ENCODE measurements at regions not wholly inside any gene's neighbourhood (a gene's known extent, or its start where the extent isn't known, plus 50 kb on each side); places are given as distances from the start of the nearest gene placed in this dataset.

GRCh38 chr7:13433946-13434345 is 555.5 kb downstream of the ETV1 start:
- TF ChIP-seq CTCF (IDR thresholded peaks at IDR 0.05) (no peak), EZH2 (IDR thresholded peaks at IDR 0.05; ENCODE audit: borderline replicate concordance, insufficient read depth, low read depth, low read length, poor library complexity, severe bottlenecking) (no peak)
- Histone ChIP-seq H3K4me2 (replicated peaks; ENCODE audit: low read depth, low read length, poor library complexity, severe bottlenecking) (no peak overlapping the region), H3K36me3 (replicated peaks in 1 of 2; ENCODE audit: control extremely low read depth in 1 of 2, control insufficient read depth in 1 of 2, extremely low read depth in 1 of 2, insufficient read depth in 2 of 2, low read length in 1 of 2) (no peaks in the 10 kb centered on the region), H3K27me3 (replicated peaks in 1 of 4; ENCODE audit: control extremely low read depth in 1 of 4, control insufficient read depth in 3 of 4, insufficient read depth in 4 of 4, low read length in 3 of 4) (no peaks in the 10 kb centered on the region), H3K4me1 (ENCODE audit: control insufficient read depth in 2 of 2, insufficient read depth in 2 of 2, low read length in 2 of 2) (no peaks in the 10 kb centered on the region), H3K9me3 (ENCODE audit: control extremely low read depth in 1 of 3, control insufficient read depth in 2 of 3, insufficient read depth in 1 of 3, low read length in 2 of 3) (no peaks in the 10 kb centered on the region), H3K9ac (ENCODE audit: low read length) (no peak overlapping the region), H2AFZ (ENCODE audit: insufficient read depth, low read depth, low read length, poor library complexity, severe bottlenecking) (no peak overlapping the region), H3K4me3 (ENCODE audit: control extremely low read depth in 1 of 5, extremely low read depth in 1 of 5, insufficient read depth in 1 of 5, low read depth in 2 of 5, low read length in 4 of 5) (no peak overlapping the region), H3K79me2 (ENCODE audit: control insufficient read depth, insufficient read depth, low read length) (no peaks in the 10 kb centered on the region), H4K20me1 (ENCODE audit: control insufficient read depth, insufficient read depth, low read length, poor library complexity, severe bottlenecking) (no peaks in the 10 kb centered on the region), H3K27ac (ENCODE audit: low read length in 2 of 2) (no peak overlapping the region)
- 93% methylated on average over 2 of the region's 2 CpGs for WGBS (ENCODE audit: insufficient coverage)
- no peak for DNase-seq
- intact Hi-C loops (cut with micrococcal nuclease), result no loop called here
- ATAC-seq (ENCODE audit: low read depth), result no peak
- no peak overlapping the region for H3K27ac Mint-ChIP-seq
- no peaks in the 10 kb centered on the region for H3K27me3 Mint-ChIP-seq
- H3K9me3 Mint-ChIP-seq (ENCODE audit: insufficient read depth), result peaks cover 1% of the 10 kb centered on the region
- no peaks in the 10 kb centered on the region for H3K4me1 Mint-ChIP-seq
- no peak overlapping the region for H3K4me3 Mint-ChIP-seq
- ChIA-PET POLR2A (no interaction called here), CTCF (no interaction called here)

- intact Hi-C loops (cut with micrococcal nuclease), result no loop called here
- Histone ChIP-seq H3K9me3 (ENCODE audit: control extremely low read depth in 1 of 3, control insufficient read depth in 2 of 3, insufficient read depth in 1 of 3, low read length in 2 of 3) (no peaks in the 10 kb centered on the region), H3K4me1 (ENCODE audit: control insufficient read depth in 2 of 2, insufficient read depth in 2 of 2, low read length in 2 of 2) (no peaks in the 10 kb centered on the region), H4K20me1 (ENCODE audit: control insufficient read depth, insufficient read depth, low read length, poor library complexity, severe bottlenecking) (no peaks in the 10 kb centered on the region), H3K36me3 (replicated peaks in 1 of 2; ENCODE audit: control extremely low read depth in 1 of 2, control insufficient read depth in 1 of 2, extremely low read depth in 1 of 2, insufficient read depth in 2 of 2, low read length in 1 of 2) (no peaks in the 10 kb centered on the region), H2AFZ (ENCODE audit: insufficient read depth, low read depth, low read length, poor library complexity, severe bottlenecking) (no peak overlapping the region), H3K9ac (ENCODE audit: low read length) (no peak overlapping the region), H3K4me2 (replicated peaks; ENCODE audit: low read depth, low read length, poor library complexity, severe bottlenecking) (no peak overlapping the region), H3K27ac (ENCODE audit: low read length in 2 of 2) (no peak overlapping the region), H3K27me3 (replicated peaks in 1 of 4; ENCODE audit: control extremely low read depth in 1 of 4, control insufficient read depth in 3 of 4, insufficient read depth in 4 of 4, low read length in 3 of 4) (no peaks in the 10 kb centered on the region), H3K79me2 (ENCODE audit: control insufficient read depth, insufficient read depth, low read length) (no peaks in the 10 kb centered on the region), H3K4me3 (ENCODE audit: control extremely low read depth in 1 of 5, extremely low read depth in 1 of 5, insufficient read depth in 1 of 5, low read depth in 2 of 5, low read length in 4 of 5) (no peak overlapping the region)
- no CpG with 5 or more reads among the region's 1 CpG for WGBS (ENCODE audit: insufficient coverage)
- Mint-ChIP-seq H3K27ac (no peak overlapping the region), H3K27me3 (no peaks in the 10 kb centered on the region), H3K4me1 (no peaks in the 10 kb centered on the region), H3K9me3 (ENCODE audit: insufficient read depth) (no peaks in the 10 kb centered on the region), H3K4me3 (no peak overlapping the region)
- CTCF ChIA-PET, result interaction anchor here (1.1 kb wide), 1 partner anchor 10 kb away, joined by 3 read pairs; no protein-coding TSS in a partner anchor
- no peak for DNase-seq
- POLR2A ChIA-PET, result no interaction called here
- ATAC-seq (ENCODE audit: low read depth), result no peak
- TF ChIP-seq CTCF (IDR thresholded peaks at IDR 0.05) (no peak), EZH2 (IDR thresholded peaks at IDR 0.05; ENCODE audit: borderline replicate concordance, insufficient read depth, low read depth, low read length, poor library complexity, severe bottlenecking) (no peak)
These were observed 547.2 kb downstream of the ETV1 start for GRCh38 chr7:13442226-13442625.
